Muscle layer of duodenum (tissue), 2 donors: ENCODE measurements at regions not wholly inside any gene's neighbourhood (a gene's known extent, or its start where the extent isn't known, plus 50 kb on each side); places are given as distances from the start of the nearest gene placed in this dataset.

Source experiments
- H3K27ac ChIP-seq: one replicate; pipeline ENCODE4 v1.7.0; 2013; ENCODE audit warnings: mild to moderate bottlenecking, low read length
- H3K27me3 ChIP-seq: one replicate; pipeline ENCODE4 v1.7.0; 2013; ENCODE audit warnings: low read depth, mild to moderate bottlenecking, control low read depth, low read length
- H3K36me3 ChIP-seq, 2 donors: one replicate each; pipeline ENCODE4 v1.7.0; 2013; ENCODE audit warnings: low read length in 2 of 2, control low read depth in 1 of 2, mild to moderate bottlenecking in 1 of 2; ENCODE audit not compliant: insufficient read depth in 2 of 2, control insufficient read depth in 1 of 2
- H3K4me1 ChIP-seq, 2 donors: one replicate each; pipeline ENCODE4 v1.7.0; 2013; ENCODE audit warnings: low read length in 2 of 2, mild to moderate bottlenecking in 2 of 2, control low read depth in 1 of 2, moderate library complexity in 1 of 2; ENCODE audit not compliant: insufficient read depth in 2 of 2, control insufficient read depth in 1 of 2
- H3K4me3 ChIP-seq, 2 donors: one replicate each; pipeline ENCODE4 v1.7.0; 2013; ENCODE audit warnings: low read length in 2 of 2, low read depth in 1 of 2, mild to moderate bottlenecking in 1 of 2
- H3K9me3 ChIP-seq, 2 donors: one replicate each; pipeline ENCODE4 v1.7.0; 2013; ENCODE audit warnings: low read length in 2 of 2, control low read depth in 1 of 2, mild to moderate bottlenecking in 1 of 2; ENCODE audit not compliant: control insufficient read depth in 1 of 2
- donor health status: healthy.

DNA sequence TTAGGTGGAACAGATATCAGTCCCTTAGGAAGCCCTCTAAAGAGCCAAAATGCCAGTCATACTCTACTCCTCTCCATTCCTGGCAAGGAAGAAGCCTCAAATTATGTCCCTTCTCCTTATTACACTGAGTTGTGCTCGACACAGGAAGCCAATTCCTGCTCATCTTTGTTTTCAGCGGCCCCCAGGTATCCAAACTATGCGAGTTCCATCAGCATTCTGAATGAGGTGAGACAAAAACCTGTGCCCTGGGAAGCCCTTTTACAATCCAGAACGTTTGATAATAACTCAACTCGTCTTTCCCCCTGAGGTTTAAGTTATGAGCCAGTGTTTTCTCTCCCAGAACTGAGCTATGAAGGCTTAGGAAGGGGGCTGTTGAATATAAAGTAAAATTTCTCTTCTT lies 580.5 kb downstream of the NXPH1 start:
- H3K4me1 ChIP-seq: no peaks in the 10 kb centered on the region

DNA sequence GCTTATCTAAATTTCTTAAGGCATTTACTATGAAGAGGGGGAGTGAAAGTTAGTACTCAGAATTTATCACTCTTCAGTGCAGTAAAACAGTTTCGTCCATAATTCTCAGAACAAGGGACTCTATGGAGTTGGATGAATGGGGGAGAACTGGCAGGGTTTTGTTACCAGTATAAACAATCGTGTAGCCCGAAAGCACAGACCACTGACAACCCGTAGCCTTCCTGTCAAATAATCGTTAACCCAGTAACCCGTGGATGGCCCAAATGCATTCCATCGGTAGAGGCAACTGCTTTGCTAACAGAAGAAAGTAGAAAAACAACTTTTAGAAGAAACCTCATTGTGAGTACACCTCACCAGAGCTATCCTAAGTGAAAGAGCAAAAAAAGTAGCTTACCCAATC lies 583.9 kb downstream of the NXPH1 start:
- Histone ChIP-seq H3K27ac (no peak overlapping the region), H3K9me3 (peaks cover 0 to 5% of the 10 kb centered on the region in 2 donors), H3K4me1 (no peaks in the 10 kb centered on the region), H3K4me3 (no peak overlapping the region), H3K27me3 (no peaks in the 10 kb centered on the region), H3K36me3 (no peaks in the 10 kb centered on the region)

More for the DNA sequence above, 580.5 kb downstream of the NXPH1 start:
- Histone ChIP-seq H3K36me3 (no peaks in the 10 kb centered on the region), H3K27me3 (no peaks in the 10 kb centered on the region), H3K27ac (no peak overlapping the region), H3K9me3 (peaks cover 0 to 7% of the 10 kb centered on the region in 2 donors), H3K4me3 (no peak overlapping the region)

DNA sequence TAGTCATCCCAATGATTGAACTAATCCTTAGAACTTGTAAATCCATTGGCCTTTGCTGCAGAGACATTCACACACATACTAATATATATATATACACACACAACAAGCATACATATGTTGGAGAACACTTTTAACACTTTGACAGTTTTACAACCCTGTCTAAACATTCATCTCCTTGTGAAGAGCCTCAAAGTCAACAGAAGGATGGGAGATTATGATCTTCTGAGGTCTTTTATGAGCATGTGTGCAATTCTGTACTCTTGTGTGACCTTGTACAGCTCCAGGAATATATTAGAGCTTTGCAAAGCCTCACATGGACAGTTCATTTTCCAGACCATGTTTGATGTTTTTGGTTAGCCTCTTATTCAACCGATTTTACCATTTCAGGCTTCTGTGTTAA lies 589.0 kb downstream of the NXPH1 start:
- Histone ChIP-seq H3K4me3 (no peak overlapping the region), H3K27me3 (no peaks in the 10 kb centered on the region), H3K9me3 (no peaks in the 10 kb centered on the region), H3K36me3 (no peaks in the 10 kb centered on the region), H3K27ac (no peak overlapping the region), H3K4me1 (no peaks in the 10 kb centered on the region)

DNA sequence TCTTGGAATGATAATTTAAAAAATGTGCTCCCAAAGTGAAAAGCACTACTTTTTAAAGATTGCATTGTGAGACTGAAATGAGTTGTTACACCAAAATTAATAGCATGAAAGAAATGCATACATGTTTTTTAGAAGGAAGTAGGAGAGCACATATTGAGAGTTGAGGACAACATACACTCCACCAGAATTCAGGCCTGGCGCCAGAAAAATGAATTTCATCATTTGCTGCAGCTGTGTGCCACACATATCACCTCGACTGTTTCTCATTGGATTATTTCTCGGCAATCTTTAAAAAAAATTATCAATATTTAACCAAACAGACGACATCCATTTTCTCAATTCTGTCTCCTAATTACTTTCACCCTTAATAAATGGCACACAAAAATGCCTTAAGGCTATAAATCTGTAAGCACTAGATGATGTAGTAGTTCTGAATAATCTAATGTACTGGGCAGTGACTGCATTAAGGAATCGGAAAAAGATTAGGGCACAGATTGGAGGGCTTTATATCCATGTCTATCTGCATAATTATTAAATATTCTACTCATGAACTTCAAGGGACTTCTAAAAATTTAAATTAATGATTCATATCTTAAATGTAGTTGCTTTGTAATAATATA lies 590.4 kb downstream of the NXPH1 start:
- H3K27ac ChIP-seq: no peak overlapping the region
- H3K27me3 ChIP-seq: no peaks in the 10 kb centered on the region
- H3K36me3 ChIP-seq: no peaks in the 10 kb centered on the region
- no peaks in the 10 kb centered on the region for H3K9me3 ChIP-seq
- no peak overlapping the region for H3K4me3 ChIP-seq
- H3K4me1 ChIP-seq: no peaks in the 10 kb centered on the region

DNA sequence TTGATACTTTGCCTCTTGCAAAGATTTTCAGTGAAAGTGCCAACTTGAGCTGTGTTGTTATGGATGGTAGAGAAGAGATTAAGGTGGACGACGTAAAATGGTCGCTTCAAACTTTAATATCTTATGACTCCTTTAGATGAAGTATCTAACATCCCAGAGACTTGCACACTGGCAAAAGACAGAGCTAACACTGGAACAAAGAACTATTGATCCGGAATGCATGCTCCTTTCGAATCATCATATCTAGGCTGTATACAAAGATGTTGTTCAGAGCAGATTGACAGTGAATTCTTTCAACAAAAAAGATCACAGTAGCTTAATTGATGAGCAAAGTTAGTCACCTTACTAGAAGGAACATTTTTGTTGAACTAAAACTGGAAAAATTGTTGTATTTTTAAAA lies 592.7 kb downstream of the NXPH1 start:
- Histone ChIP-seq H3K36me3 (no peaks in the 10 kb centered on the region), H3K27ac (no peak overlapping the region), H3K27me3 (no peaks in the 10 kb centered on the region), H3K9me3 (no peaks in the 10 kb centered on the region), H3K4me1 (no peaks in the 10 kb centered on the region), H3K4me3 (no peak overlapping the region)

DNA sequence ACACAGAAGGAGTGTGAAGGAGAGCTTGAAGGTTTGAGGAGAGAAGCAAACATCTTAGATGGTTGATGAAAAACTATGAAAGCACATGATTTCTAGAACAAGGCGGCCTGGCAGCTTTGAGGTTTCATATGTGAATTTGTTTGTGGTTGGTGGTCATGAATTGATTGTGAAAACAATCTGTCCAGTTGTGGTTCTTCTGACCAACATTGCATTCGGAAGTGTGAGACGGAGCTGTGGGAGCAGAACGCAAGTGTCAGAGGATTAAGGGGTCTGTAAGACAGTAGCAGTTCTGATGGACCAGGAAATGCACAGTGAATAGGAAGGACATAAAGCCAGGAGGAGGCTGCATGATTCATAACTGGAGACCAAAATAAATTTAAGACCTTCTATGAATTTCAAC lies 594.6 kb downstream of the NXPH1 start:
- Histone ChIP-seq H3K36me3 (no peaks in the 10 kb centered on the region), H3K9me3 (no peaks in the 10 kb centered on the region), H3K27me3 (no peaks in the 10 kb centered on the region), H3K4me3 (no peak overlapping the region), H3K27ac (no peak overlapping the region), H3K4me1 (no peaks in the 10 kb centered on the region)

DNA sequence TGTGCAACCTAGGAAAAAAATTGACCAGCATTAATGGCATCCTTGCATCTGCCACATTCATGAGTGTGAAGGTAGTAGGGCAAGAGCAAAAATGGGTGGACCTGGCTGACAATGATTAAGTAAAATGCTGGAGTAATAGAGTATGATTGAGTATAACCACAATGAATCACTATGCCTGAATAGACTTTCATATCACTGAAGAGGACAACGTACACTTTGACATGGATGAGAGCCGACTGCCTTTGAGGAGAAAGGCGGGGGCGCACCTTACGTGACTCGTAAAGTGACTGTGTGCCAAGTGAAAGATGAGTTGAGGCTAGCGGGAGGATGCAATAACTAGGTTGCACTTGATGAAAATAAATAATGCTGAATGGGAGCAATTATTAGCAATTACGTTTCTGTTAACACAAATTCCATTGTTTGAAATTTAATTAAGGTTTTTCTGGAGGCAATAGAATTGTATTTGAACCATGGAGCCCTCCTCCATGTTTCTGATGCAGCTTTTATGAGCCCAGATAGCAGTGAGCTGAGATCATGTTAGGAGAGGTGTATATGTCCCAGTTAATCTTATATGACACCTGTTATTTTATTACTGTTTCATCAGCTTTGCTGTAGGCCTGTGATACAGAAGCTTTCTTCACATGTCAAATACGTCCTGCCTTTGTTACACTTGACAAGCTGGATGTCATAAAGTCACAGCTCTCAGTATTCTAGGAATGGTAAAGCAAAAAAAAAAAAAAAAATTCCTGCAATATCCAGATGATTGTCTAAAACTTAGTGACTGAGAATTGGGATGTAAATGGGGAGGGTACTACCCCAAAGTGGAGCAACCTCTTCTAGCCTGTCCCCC lies 596.5 kb downstream of the NXPH1 start:
- Histone ChIP-seq H3K4me3 (no peak overlapping the region), H3K9me3 (no peaks in the 10 kb centered on the region), H3K36me3 (no peaks in the 10 kb centered on the region), H3K27ac (no peak overlapping the region), H3K27me3 (no peaks in the 10 kb centered on the region), H3K4me1 (no peaks in the 10 kb centered on the region)

DNA sequence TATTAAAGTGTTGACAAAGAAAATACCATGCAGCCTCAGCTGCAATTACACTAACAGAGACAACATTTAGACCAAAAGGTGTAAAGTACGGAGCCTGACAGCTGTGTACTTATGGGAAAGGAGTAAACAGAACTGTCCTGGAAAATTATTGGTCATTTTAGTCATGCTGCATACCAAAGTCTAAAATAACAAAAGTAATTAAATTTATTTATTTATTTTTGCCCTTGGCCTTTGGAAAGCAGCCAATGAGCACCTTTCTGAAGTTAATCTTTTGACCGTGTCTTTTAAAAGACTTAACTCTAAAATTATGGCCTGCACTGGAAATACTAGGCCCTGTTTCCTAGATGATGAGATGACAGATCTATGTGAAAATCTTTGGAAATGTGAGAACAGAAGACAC lies 597.6 kb downstream of the NXPH1 start:
- H3K27me3 ChIP-seq: no peaks in the 10 kb centered on the region
- no peaks in the 10 kb centered on the region for H3K4me1 ChIP-seq
- no peak overlapping the region for H3K27ac ChIP-seq
- no peak overlapping the region for H3K4me3 ChIP-seq
- no peaks in the 10 kb centered on the region for H3K36me3 ChIP-seq
- H3K9me3 ChIP-seq: no peaks in the 10 kb centered on the region

DNA sequence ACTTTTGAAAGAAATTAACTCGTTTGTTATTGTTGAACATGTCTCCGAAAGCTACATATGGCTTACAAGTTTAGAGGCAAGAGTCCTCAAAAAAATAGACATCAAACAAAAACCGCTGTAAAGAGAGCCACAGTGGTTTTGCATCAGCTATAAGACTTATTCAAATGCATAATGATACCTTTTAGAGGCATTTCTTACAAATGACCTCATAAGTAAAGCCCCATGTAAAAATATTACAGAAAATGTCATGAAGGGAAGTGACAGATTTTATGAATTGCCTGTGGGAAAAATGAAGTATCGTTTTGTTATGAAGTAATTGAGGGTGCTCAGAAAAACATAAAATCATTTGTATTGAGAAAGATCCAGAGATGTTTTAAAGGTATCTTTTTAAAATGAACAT lies 598.0 kb downstream of the NXPH1 start:
- H3K4me3 ChIP-seq: no peak overlapping the region
- H3K27me3 ChIP-seq: no peaks in the 10 kb centered on the region
- no peaks in the 10 kb centered on the region for H3K4me1 ChIP-seq
- H3K27ac ChIP-seq: no peak overlapping the region
- H3K36me3 ChIP-seq: no peaks in the 10 kb centered on the region
- H3K9me3 ChIP-seq: no peaks in the 10 kb centered on the region

DNA sequence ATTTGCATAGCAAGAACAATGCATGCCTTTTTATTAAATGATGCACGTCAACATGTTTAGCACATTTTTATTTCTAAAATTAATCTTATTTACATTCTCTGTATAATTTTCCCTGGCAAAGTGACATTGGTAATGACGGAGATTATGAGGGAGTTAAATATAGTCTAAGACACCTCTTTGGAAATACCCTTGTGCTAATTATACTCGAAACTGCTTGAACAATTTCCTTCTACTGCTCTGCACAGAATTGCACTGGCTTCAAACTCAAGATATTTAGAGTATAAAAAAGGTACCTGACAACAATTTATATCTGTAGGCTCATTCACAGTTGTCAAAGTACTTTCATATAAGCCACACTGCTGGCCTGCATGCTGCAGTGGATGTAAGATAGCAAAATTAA lies 602.7 kb downstream of the NXPH1 start:
- Histone ChIP-seq H3K27ac (no peak overlapping the region), H3K9me3 (no peaks in the 10 kb centered on the region), H3K4me1 (no peaks in the 10 kb centered on the region), H3K27me3 (no peaks in the 10 kb centered on the region), H3K36me3 (no peaks in the 10 kb centered on the region), H3K4me3 (no peak overlapping the region)

DNA sequence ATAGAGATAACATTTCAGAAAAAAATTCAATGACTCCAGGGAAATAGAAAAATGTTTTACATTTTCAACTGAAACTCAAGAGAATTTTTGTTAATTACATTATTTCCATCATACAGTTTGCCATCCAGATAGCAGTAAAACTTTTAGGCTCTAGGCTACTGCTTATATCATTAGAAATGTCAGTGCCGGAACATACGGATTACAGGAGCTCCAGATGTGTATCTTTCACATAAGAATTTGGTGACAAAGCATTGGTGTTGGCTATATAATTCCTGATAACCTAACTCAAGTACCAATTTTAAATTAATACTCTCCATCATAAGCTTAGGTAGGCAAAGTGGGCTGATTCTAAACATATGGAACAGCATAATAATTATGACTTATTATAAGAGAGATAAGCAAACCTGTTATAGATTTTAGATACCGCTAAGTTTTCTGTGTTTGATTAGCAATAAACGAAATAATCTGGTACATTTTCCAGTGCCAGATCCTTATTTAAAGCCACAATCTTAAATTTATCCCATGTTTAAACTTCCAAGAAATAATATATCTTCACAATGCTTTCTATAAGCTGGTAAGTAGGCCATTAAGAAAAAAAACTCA lies 637.9 kb downstream of the NXPH1 start:
- Histone ChIP-seq H3K4me3 (no peak overlapping the region), H3K4me1 (no peaks in the 10 kb centered on the region), H3K9me3 (no peaks in the 10 kb centered on the region), H3K27me3 (no peaks in the 10 kb centered on the region), H3K36me3 (no peaks in the 10 kb centered on the region), H3K27ac (no peak overlapping the region)
